ENCODE measurements at regions not wholly inside any gene's neighbourhood (a gene's known extent, or its start where the extent isn't known, plus 50 kb on each side); places are given as distances from the start of the nearest gene placed in this dataset.
"Not testable (repeated sequence)": the region's sequence is repeated elsewhere in the genome, so short reads cannot be mapped to it uniquely, and the experiment has no call there.

- H4K20me1 ChIP-seq (ENCODE audit: insufficient read depth, low read length), result no peaks in the 10 kb centered on the region
- no peaks in the 10 kb centered on the region for H3K27me3 ChIP-seq (ENCODE audit: insufficient read depth, low read length, poor library complexity)
- no peak overlapping the region for H3K4me3 ChIP-seq (ENCODE audit: low read depth in 1 of 2, low read length in 2 of 2)
- H3K9ac ChIP-seq (ENCODE audit: low read depth, low read length), result no peak overlapping the region
- H3K27ac ChIP-seq (ENCODE audit: low read length), result no peak overlapping the region
- no peak overlapping the region for H2AFZ ChIP-seq (ENCODE audit: low read depth, low read length)
- ATAC-seq (ENCODE audit: insufficient read depth, low read depth) (no peak), DNase-seq (no peak)
- TF ChIP-seq EZH2 (IDR thresholded peaks at IDR 0.05; ENCODE audit: borderline replicate concordance, low read depth, low read length, severe bottlenecking) (no peak), CTCF (IDR thresholded peaks at IDR 0.05; ENCODE audit: borderline replicate concordance, extremely low read depth, low read length, poor library complexity, severe bottlenecking) (no peak)
- no peaks in the 10 kb centered on the region for H3K4me1 ChIP-seq (ENCODE audit: insufficient read depth, low read length)
- no peak overlapping the region for H3K4me2 ChIP-seq (ENCODE audit: insufficient read depth, low read length)
- H3K9me3 ChIP-seq (ENCODE audit: insufficient read depth, low read length, severe bottlenecking), result no peaks in the 10 kb centered on the region
- H3K36me3 ChIP-seq (ENCODE audit: insufficient read depth, low read length), result no peaks in the 10 kb centered on the region
- H3K79me2 ChIP-seq (ENCODE audit: insufficient read depth, low read length), result no peaks in the 10 kb centered on the region
These were observed 598.1 kb downstream of the DNAH5 start for GRCh38 chr5:13346401-13346800.

- Histone ChIP-seq H3K36me3 (ENCODE audit: insufficient read depth, low read length) (no peaks in the 10 kb centered on the region), H3K79me2 (ENCODE audit: insufficient read depth, low read length) (no peaks in the 10 kb centered on the region), H3K9me3 (ENCODE audit: insufficient read depth, low read length, severe bottlenecking) (no peaks in the 10 kb centered on the region), H3K27me3 (ENCODE audit: insufficient read depth, low read length, poor library complexity) (no peaks in the 10 kb centered on the region), H3K27ac (ENCODE audit: low read length) (no peak overlapping the region), H2AFZ (ENCODE audit: low read depth, low read length) (no peak overlapping the region), H4K20me1 (ENCODE audit: insufficient read depth, low read length) (no peaks in the 10 kb centered on the region), H3K4me3 (ENCODE audit: low read depth in 1 of 2, low read length in 2 of 2) (no peak overlapping the region), H3K4me1 (ENCODE audit: insufficient read depth, low read length) (no peaks in the 10 kb centered on the region), H3K4me2 (ENCODE audit: insufficient read depth, low read length) (no peak overlapping the region), H3K9ac (ENCODE audit: low read depth, low read length) (no peak overlapping the region)
- no peak for ATAC-seq (ENCODE audit: insufficient read depth, low read depth)
- TF ChIP-seq CTCF (IDR thresholded peaks at IDR 0.05; ENCODE audit: borderline replicate concordance, extremely low read depth, low read length, poor library complexity, severe bottlenecking), result no peak
- TF ChIP-seq EZH2 (IDR thresholded peaks at IDR 0.05; ENCODE audit: borderline replicate concordance, low read depth, low read length, severe bottlenecking), result no peak
- no peak for DNase-seq
These were observed 605.4 kb downstream of the DNAH5 start for GRCh38 chr5:13339093-13339492.

GRCh38 chr5:13335026-13335425, 609.5 kb downstream of the DNAH5 start:
- H4K20me1 ChIP-seq (ENCODE audit: insufficient read depth, low read length); H3K9me3 ChIP-seq (ENCODE audit: insufficient read depth, low read length, severe bottlenecking); H2AFZ ChIP-seq (ENCODE audit: low read depth, low read length); H3K36me3 ChIP-seq (ENCODE audit: insufficient read depth, low read length); H3K79me2 ChIP-seq (ENCODE audit: insufficient read depth, low read length); H3K4me1 ChIP-seq (ENCODE audit: insufficient read depth, low read length); H3K9ac ChIP-seq (ENCODE audit: low read depth, low read length); H3K4me3 ChIP-seq (ENCODE audit: low read depth in 1 of 2, low read length in 2 of 2); H3K4me2 ChIP-seq (ENCODE audit: insufficient read depth, low read length); H3K27ac ChIP-seq (ENCODE audit: low read length); DNase-seq; H3K27me3 ChIP-seq (ENCODE audit: insufficient read depth, low read length, poor library complexity); ATAC-seq (ENCODE audit: insufficient read depth, low read depth): not testable (repeated sequence)

GRCh38 chr5:13331585-13331984, 612.9 kb downstream of the DNAH5 start:
- Histone ChIP-seq H3K36me3 (ENCODE audit: insufficient read depth, low read length) (no peaks in the 10 kb centered on the region), H3K4me2 (ENCODE audit: insufficient read depth, low read length) (no peak overlapping the region), H3K9me3 (ENCODE audit: insufficient read depth, low read length, severe bottlenecking) (no peaks in the 10 kb centered on the region), H3K4me3 (ENCODE audit: low read depth in 1 of 2, low read length in 2 of 2) (no peak overlapping the region), H3K4me1 (ENCODE audit: insufficient read depth, low read length) (no peaks in the 10 kb centered on the region), H3K27me3 (ENCODE audit: insufficient read depth, low read length, poor library complexity) (no peaks in the 10 kb centered on the region), H3K9ac (ENCODE audit: low read depth, low read length) (no peak overlapping the region), H4K20me1 (ENCODE audit: insufficient read depth, low read length) (no peaks in the 10 kb centered on the region), H2AFZ (ENCODE audit: low read depth, low read length) (no peak overlapping the region), H3K27ac (ENCODE audit: low read length) (no peak overlapping the region), H3K79me2 (ENCODE audit: insufficient read depth, low read length) (no peaks in the 10 kb centered on the region)
- TF ChIP-seq EZH2 (IDR thresholded peaks at IDR 0.05; ENCODE audit: borderline replicate concordance, low read depth, low read length, severe bottlenecking) (no peak), CTCF (IDR thresholded peaks at IDR 0.05; ENCODE audit: borderline replicate concordance, extremely low read depth, low read length, poor library complexity, severe bottlenecking) (no peak)
- no peak for ATAC-seq (ENCODE audit: insufficient read depth, low read depth)
- DNase-seq, result no peak
